ENCODE measurements at regions not wholly inside any gene's neighbourhood (a gene's known extent, or its start where the extent isn't known, plus 50 kb on each side); places are given as distances from the start of the nearest gene placed in this dataset.

DNA sequence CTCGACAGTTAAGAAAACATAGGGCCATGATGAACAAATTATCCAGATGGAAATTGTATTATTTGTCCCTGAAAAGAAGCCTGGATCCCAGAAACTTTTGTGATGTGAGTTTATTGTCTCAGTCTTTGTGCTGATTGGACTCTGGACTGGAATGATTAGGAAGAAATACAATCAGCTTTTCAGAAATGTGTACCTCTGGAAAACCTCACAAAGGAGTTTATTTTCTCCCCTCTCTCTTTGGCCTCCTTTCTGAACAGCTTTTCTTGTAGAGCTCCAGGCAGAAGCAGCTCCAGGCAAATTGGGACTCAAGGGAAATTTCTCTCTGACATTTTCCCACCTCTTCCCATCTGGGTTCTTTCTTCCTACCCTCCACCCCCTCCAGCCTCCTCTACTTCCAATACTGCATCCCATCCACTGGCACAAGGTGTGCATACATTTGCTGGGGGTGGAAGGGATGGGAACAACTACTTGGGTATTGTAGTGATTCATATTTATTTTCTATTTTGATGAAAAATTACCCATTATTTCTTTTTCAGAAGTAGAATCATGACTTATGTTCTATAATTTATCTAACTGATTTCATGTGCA lies 119.7 kb downstream of the CD47 start:
- TF ChIP-seq POU2F2 (IDR thresholded peaks at IDR 0.05; ENCODE audit: low read depth, low read length) (no peak), POLR2A (IDR thresholded peaks at IDR 0.05; ENCODE audit: low read depth, low read length) (no peak)
